ENCODE measurements at regions not wholly inside any gene's neighbourhood (a gene's known extent, or its start where the extent isn't known, plus 50 kb on each side); places are given as distances from the start of the nearest gene placed in this dataset.

DNA sequence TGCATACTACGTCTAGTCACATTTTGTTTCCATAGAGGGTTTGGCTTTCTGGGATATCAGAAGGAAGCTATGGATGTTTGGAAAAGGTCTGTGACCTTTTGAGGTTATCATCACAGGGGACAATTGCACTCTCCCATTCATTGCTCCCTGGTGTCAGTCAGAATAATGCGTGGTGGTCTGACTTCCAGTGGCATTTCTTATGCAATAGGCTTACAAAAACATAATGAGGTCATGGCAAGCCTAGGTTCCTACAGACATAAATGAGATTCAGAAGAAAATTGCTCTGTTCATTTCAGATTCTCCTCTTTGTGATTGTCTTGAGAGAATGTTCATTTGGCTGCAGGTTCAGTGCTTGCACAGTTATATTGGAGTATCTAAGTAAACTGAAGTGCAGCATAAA lies 54.6 kb downstream of the ARHGAP35 start:
- no peak for TF ChIP-seq NR1H2 (CRISPR knock-in tag; IDR thresholded peaks at IDR 0.05)
- TF ChIP-seq, protein P1, sequence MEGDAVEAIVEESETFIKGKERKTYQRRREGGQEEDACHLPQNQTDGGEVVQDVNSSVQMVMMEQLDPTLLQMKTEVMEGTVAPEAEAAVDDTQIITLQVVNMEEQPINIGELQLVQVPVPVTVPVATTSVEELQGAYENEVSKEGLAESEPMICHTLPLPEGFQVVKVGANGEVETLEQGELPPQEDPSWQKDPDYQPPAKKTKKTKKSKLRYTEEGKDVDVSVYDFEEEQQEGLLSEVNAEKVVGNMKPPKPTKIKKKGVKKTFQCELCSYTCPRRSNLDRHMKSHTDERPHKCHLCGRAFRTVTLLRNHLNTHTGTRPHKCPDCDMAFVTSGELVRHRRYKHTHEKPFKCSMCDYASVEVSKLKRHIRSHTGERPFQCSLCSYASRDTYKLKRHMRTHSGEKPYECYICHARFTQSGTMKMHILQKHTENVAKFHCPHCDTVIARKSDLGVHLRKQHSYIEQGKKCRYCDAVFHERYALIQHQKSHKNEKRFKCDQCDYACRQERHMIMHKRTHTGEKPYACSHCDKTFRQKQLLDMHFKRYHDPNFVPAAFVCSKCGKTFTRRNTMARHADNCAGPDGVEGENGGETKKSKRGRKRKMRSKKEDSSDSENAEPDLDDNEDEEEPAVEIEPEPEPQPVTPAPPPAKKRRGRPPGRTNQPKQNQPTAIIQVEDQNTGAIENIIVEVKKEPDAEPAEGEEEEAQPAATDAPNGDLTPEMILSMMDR (IDR thresholded peaks at IDR 0.05), result no peak
- TF ChIP-seq FOXK1 (CRISPR knock-in tag; IDR thresholded peaks at IDR 0.05), result no peak
- TF ChIP-seq, protein P2, sequence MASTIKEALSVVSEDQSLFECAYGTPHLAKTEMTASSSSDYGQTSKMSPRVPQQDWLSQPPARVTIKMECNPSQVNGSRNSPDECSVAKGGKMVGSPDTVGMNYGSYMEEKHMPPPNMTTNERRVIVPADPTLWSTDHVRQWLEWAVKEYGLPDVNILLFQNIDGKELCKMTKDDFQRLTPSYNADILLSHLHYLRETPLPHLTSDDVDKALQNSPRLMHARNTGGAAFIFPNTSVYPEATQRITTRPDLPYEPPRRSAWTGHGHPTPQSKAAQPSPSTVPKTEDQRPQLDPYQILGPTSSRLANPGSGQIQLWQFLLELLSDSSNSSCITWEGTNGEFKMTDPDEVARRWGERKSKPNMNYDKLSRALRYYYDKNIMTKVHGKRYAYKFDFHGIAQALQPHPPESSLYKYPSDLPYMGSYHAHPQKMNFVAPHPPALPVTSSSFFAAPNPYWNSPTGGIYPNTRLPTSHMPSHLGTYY (CRISPR knock-in tag; IDR thresholded peaks at IDR 0.05), result no peak
- TF ChIP-seq JUN (CRISPR knock-in tag; IDR thresholded peaks at IDR 0.05), result no peak
- TF ChIP-seq, protein P3, sequence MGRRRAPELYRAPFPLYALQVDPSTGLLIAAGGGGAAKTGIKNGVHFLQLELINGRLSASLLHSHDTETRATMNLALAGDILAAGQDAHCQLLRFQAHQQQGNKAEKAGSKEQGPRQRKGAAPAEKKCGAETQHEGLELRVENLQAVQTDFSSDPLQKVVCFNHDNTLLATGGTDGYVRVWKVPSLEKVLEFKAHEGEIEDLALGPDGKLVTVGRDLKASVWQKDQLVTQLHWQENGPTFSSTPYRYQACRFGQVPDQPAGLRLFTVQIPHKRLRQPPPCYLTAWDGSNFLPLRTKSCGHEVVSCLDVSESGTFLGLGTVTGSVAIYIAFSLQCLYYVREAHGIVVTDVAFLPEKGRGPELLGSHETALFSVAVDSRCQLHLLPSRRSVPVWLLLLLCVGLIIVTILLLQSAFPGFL (CRISPR knock-in tag; IDR thresholded peaks at IDR 0.05; ENCODE audit: borderline replicate concordance), result no peak
- no peak for TF ChIP-seq FOXP1 (CRISPR knock-in tag; IDR thresholded peaks at IDR 0.05; ENCODE audit: borderline replicate concordance)
- no peak for TF ChIP-seq CREM (CRISPR knock-in tag; IDR thresholded peaks at IDR 0.05)
- TF ChIP-seq, protein P4, sequence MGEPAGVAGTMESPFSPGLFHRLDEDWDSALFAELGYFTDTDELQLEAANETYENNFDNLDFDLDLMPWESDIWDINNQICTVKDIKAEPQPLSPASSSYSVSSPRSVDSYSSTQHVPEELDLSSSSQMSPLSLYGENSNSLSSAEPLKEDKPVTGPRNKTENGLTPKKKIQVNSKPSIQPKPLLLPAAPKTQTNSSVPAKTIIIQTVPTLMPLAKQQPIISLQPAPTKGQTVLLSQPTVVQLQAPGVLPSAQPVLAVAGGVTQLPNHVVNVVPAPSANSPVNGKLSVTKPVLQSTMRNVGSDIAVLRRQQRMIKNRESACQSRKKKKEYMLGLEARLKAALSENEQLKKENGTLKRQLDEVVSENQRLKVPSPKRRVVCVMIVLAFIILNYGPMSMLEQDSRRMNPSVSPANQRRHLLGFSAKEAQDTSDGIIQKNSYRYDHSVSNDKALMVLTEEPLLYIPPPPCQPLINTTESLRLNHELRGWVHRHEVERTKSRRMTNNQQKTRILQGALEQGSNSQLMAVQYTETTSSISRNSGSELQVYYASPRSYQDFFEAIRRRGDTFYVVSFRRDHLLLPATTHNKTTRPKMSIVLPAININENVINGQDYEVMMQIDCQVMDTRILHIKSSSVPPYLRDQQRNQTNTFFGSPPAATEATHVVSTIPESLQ (CRISPR knock-in tag; IDR thresholded peaks at IDR 0.05), result no peak
- TF ChIP-seq TEAD1 (CRISPR knock-in tag; IDR thresholded peaks at IDR 0.05), result no peak
- no peak for TF ChIP-seq FOXJ3 (CRISPR knock-in tag; IDR thresholded peaks at IDR 0.05; ENCODE audit: borderline replicate concordance)
- TF ChIP-seq, protein P5, sequence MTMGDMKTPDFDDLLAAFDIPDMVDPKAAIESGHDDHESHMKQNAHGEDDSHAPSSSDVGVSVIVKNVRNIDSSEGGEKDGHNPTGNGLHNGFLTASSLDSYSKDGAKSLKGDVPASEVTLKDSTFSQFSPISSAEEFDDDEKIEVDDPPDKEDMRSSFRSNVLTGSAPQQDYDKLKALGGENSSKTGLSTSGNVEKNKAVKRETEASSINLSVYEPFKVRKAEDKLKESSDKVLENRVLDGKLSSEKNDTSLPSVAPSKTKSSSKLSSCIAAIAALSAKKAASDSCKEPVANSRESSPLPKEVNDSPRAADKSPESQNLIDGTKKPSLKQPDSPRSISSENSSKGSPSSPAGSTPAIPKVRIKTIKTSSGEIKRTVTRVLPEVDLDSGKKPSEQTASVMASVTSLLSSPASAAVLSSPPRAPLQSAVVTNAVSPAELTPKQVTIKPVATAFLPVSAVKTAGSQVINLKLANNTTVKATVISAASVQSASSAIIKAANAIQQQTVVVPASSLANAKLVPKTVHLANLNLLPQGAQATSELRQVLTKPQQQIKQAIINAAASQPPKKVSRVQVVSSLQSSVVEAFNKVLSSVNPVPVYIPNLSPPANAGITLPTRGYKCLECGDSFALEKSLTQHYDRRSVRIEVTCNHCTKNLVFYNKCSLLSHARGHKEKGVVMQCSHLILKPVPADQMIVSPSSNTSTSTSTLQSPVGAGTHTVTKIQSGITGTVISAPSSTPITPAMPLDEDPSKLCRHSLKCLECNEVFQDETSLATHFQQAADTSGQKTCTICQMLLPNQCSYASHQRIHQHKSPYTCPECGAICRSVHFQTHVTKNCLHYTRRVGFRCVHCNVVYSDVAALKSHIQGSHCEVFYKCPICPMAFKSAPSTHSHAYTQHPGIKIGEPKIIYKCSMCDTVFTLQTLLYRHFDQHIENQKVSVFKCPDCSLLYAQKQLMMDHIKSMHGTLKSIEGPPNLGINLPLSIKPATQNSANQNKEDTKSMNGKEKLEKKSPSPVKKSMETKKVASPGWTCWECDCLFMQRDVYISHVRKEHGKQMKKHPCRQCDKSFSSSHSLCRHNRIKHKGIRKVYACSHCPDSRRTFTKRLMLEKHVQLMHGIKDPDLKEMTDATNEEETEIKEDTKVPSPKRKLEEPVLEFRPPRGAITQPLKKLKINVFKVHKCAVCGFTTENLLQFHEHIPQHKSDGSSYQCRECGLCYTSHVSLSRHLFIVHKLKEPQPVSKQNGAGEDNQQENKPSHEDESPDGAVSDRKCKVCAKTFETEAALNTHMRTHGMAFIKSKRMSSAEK (CRISPR knock-in tag; IDR thresholded peaks at IDR 0.05; ENCODE audit: borderline replicate concordance), result no peak
